Testis (tissue), 2 donors: ENCODE measurements at regions not wholly inside any gene's neighbourhood (a gene's known extent, or its start where the extent isn't known, plus 50 kb on each side); places are given as distances from the start of the nearest gene placed in this dataset.

Experiments
- DNase-seq: peaks from one replicate; pipeline ENCODE4 v3.0.0-alpha.2; 2019
- H3K27ac ChIP-seq, 2 donors: fragments of 200-600 bp; sonication (generic); one replicate each; pipeline ENCODE4 v1.5.1; 2019
- H3K27me3 ChIP-seq: fragments of 200-600 bp; sonication (generic); one replicate; pipeline ENCODE4 v1.5.1; 2019
- H3K36me3 ChIP-seq: fragments of 200-600 bp; sonication (generic); one replicate; pipeline ENCODE4 v1.5.1; 2017; ENCODE audit warnings: low read depth; ENCODE audit errors: missing control alignments
- H3K4me1 ChIP-seq: fragments of 200-600 bp; sonication (generic); one replicate; pipeline ENCODE4 v1.5.1; 2019
- H3K4me3 ChIP-seq, 2 donors: fragments of 200-600 bp; sonication (generic); one replicate each; pipeline ENCODE4 v1.5.1; 2017 to 2019
- H3K9me3 ChIP-seq: fragments of 200-600 bp; sonication (generic); one replicate; pipeline ENCODE4 v1.5.1; 2017
- POLR2A ChIP-seq: fragments of 450-650 bp; IDR thresholded peaks from one replicate; pipeline ENCODE4 v1.6.1; 2017; ENCODE audit warnings: antibody characterized with exemption, mild to moderate bottlenecking, moderate library complexity
- WGBS, 2 donors: methylation state at CpG; one replicate each; pipeline ENCODE4 v1.1.5; 2018; 5-methylcytosine and 5-hydroxymethylcytosine counted together
- intact Hi-C: fragments of 100-400 bp; cut with DNase I; formaldehyde crosslinking; loops from one replicate; pipeline ENCODE4 v1.15.1; 2023; ENCODE audit warnings: low total_unique reads
- TF ChIP-seq, protein P1 (sequence below), 3 experiments: fragments of 450-650 bp in 2 of 3; fragments of 200-600 bp in 1 of 3; sonication (generic) in 1 of 3; IDR thresholded peaks; one replicate each; pipeline ENCODE4 v1.5.1; 2016 to 2019; ENCODE audit warnings: antibody characterized with exemption in 3 of 3, mild to moderate bottlenecking in 2 of 3, moderate library complexity in 1 of 3

DNA sequence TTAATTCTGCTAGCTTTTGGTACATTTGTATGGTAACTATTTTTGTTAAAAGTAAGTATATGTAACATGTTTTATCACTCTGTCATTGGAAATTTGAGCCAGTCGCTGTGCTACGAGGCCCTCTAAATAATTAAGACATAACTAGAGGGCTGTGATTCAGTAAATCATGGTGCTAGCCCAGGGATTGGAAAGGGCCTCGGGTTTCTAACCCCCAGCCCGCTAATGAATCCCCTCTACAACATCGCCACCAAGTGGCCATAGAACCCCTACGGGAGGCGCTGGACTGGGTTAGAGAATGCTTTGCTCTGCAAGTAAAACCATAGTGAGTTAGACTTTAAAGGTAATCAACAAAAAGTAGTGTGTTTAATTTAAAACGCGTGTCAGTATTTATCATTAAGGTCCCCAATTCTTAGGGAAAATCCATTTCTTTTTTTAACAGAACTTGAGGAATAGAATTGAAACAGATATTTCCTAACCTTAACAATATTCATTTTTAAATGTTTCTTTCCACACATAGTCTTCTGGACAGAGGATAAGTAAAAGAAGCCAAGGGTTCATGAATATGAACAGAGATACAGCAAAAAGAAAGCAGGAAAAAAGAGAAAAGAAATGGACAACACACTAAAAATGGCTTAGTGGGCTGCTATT lies 744.7 kb downstream of the EPHA3 start:
- Histone ChIP-seq H3K27me3 (no peaks in the 10 kb centered on the region), H3K4me1 (no peaks in the 10 kb centered on the region), H3K36me3 (no peaks in the 10 kb centered on the region), H3K4me3 (no peak overlapping the region), H3K27ac (no peak overlapping the region), H3K9me3 (no peaks in the 10 kb centered on the region)
- DNase-seq, result peak; percentile 61
- TF ChIP-seq POLR2A, result no peak
- TF ChIP-seq, protein P1, sequence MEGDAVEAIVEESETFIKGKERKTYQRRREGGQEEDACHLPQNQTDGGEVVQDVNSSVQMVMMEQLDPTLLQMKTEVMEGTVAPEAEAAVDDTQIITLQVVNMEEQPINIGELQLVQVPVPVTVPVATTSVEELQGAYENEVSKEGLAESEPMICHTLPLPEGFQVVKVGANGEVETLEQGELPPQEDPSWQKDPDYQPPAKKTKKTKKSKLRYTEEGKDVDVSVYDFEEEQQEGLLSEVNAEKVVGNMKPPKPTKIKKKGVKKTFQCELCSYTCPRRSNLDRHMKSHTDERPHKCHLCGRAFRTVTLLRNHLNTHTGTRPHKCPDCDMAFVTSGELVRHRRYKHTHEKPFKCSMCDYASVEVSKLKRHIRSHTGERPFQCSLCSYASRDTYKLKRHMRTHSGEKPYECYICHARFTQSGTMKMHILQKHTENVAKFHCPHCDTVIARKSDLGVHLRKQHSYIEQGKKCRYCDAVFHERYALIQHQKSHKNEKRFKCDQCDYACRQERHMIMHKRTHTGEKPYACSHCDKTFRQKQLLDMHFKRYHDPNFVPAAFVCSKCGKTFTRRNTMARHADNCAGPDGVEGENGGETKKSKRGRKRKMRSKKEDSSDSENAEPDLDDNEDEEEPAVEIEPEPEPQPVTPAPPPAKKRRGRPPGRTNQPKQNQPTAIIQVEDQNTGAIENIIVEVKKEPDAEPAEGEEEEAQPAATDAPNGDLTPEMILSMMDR (IDR thresholded peaks at IDR 0.05), result peak in 2 of 3 experiments; percentile 28 to 38
- intact Hi-C loops, result no loop called here
- WGBS, 2 donors, result 19 to 21% methylated on average over 9 of the region's 9 CpGs

DNA sequence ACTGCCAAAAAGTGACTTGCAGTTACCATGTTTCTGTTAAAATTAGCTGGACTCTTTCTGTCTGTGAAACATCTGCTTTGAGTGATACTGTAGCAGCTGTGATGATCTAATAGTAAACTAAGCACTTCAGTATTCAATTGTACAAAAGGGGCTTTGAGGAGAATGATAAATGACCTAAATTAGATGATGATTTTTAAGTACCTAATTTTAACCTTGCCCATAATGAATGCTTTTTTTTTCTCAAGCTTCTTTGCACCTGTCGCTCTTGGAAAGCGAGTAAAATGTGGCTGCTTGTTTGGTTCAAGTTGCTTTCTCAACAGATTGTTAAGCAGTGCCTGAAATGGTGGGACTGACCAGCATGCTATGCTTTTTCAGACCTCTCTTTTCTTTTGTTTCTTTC lies 752.3 kb downstream of the EPHA3 start:
- WGBS, 2 donors, result 84 to 91% methylated on average over 2 of the region's 2 CpGs
- Histone ChIP-seq H3K36me3 (no peaks in the 10 kb centered on the region), H3K9me3 (no peaks in the 10 kb centered on the region), H3K27ac (no peak overlapping the region), H3K4me1 (no peaks in the 10 kb centered on the region), H3K4me3 (no peak overlapping the region), H3K27me3 (no peaks in the 10 kb centered on the region)
- TF ChIP-seq, protein P1 (IDR thresholded peaks at IDR 0.05), result no peak
- TF ChIP-seq POLR2A, result no peak
- intact Hi-C loops, result no loop called here
- no peak for DNase-seq

DNA sequence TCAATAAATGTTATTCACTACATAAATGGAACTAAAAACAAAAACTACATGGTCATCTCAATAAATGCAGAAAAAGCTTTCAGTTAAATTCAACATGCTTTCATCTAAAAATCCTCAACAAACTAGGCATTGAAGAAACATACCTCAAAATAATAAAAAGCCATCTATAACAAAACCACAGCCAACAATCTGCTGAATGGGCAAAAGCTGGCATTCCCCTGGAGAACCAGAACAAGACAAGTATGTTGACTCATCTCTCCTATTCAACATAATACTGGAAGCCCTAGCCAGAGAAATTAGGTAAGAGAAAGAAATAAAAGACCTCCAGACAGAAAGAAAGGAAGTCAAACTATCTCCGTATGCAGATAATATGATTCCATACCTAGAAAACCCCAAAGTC lies 759.9 kb downstream of the EPHA3 start:
- intact Hi-C loops, result no loop called here
- no peak overlapping the region for H3K4me3 ChIP-seq
- no peaks in the 10 kb centered on the region for H3K36me3 ChIP-seq
- no peaks in the 10 kb centered on the region for H3K4me1 ChIP-seq
- no peak for DNase-seq
- 55 to 71% methylated on average over 1 of the region's 1 CpG for WGBS, 2 donors
- H3K27me3 ChIP-seq, result no peaks in the 10 kb centered on the region
- no peak overlapping the region for H3K27ac ChIP-seq
- H3K9me3 ChIP-seq, result no peaks in the 10 kb centered on the region
- TF ChIP-seq, protein P1 (IDR thresholded peaks at IDR 0.05), result no peak
- no peak for TF ChIP-seq POLR2A

DNA sequence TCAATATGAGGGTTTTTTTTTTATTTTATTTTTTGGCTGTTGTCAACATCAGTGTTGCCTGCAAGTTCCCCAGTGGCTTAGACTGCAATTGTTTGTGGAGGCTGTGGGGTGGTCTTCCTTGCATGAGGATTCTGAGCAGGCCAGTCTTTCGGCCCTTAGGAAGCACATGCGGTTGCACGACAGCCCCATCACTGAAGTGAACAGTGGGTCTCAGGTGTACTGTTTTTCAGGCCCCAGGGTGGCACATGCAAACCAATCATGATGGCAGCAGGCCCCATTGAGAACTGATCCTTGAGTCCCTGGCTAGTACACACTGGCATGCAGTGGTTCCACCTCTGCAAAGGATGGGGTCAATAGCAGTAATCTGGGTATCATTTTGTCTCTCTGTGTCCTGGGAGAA lies 768.7 kb downstream of the EPHA3 start:
- no peak overlapping the region for H3K27ac ChIP-seq
- 60 to 77% methylated on average over 3 of the region's 3 CpGs for WGBS, 2 donors
- H3K4me1 ChIP-seq, result no peaks in the 10 kb centered on the region
- no peak for TF ChIP-seq POLR2A
- TF ChIP-seq, protein P1 (IDR thresholded peaks at IDR 0.05), result no peak
- H3K27me3 ChIP-seq, result no peaks in the 10 kb centered on the region
- intact Hi-C loops, result no loop called here
- no peaks in the 10 kb centered on the region for H3K36me3 ChIP-seq
- H3K9me3 ChIP-seq, result no peaks in the 10 kb centered on the region
- no peak overlapping the region for H3K4me3 ChIP-seq
- DNase-seq, result no peak

DNA sequence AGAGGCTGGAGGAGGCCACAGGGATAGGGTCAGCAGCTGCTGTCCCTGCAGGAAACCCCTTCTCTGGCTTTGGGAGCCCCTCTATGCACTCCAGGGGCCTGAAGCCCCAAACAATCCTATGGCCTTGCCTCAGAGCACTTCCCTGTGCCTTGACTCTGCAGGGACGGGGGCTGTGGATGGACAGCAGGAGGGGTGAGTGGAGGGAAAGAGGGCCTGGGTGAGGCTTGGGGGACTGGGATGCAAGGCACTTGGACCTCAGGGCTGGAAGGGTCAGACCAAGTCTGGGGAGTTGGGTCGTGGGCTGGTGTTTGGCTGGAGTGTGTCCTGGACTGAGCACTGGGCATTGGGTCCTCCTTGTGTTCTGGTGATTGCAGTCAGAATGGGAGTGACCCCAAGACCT lies 769.8 kb downstream of the EPHA3 start:
- Histone ChIP-seq H3K27me3 (no peaks in the 10 kb centered on the region), H3K4me3 (no peak overlapping the region), H3K9me3 (no peaks in the 10 kb centered on the region), H3K27ac (no peak overlapping the region), H3K4me1 (no peaks in the 10 kb centered on the region), H3K36me3 (no peaks in the 10 kb centered on the region)
- 71 to 88% methylated on average over 2 of the region's 2 CpGs for WGBS, 2 donors
- no peak for TF ChIP-seq POLR2A
- TF ChIP-seq, protein P1 (IDR thresholded peaks at IDR 0.05), result no peak
- DNase-seq, result no peak
- intact Hi-C loops, result no loop called here
